HFFc6 (cell line): ENCODE measurements at regions not wholly inside any gene's neighbourhood (a gene's known extent, or its start where the extent isn't known, plus 50 kb on each side); places are given as distances from the start of the nearest gene placed in this dataset.

ENCODE experiments used
- DNase-seq: peaks from one replicate; pipeline ENCODE4 v3.0.0-alpha.2; 2018
- H3K27ac Mint-ChIP-seq: 2 replicates; pipeline ENCODE4 v1.8.0; 2020; ENCODE audit warnings: mild to moderate bottlenecking, mixed read lengths
- H3K27me3 Mint-ChIP-seq: 2 replicates; pipeline ENCODE4 v1.8.0; 2021; ENCODE audit warnings: mild to moderate bottlenecking, moderate library complexity, mixed read lengths; ENCODE audit not compliant: insufficient read depth
- H3K36me3 Mint-ChIP-seq: 2 replicates; pipeline ENCODE4 v1.8.0; 2021; ENCODE audit warnings: low read depth, mixed read lengths
- H3K4me1 Mint-ChIP-seq: 2 replicates; pipeline ENCODE4 v1.8.0; 2020; ENCODE audit warnings: low read depth, mixed read lengths
- H3K4me3 Mint-ChIP-seq: 2 replicates; pipeline ENCODE4 v1.8.0; 2020; ENCODE audit warnings: mild to moderate bottlenecking, moderate library complexity, mixed read lengths
- H3K9me3 Mint-ChIP-seq: 2 replicates; pipeline ENCODE4 v1.8.0; 2020; ENCODE audit warnings: mild to moderate bottlenecking, mixed read lengths
- CTCF ChIP-seq: fragments of 200-600 bp; sonication (generic); IDR thresholded peaks from 2 replicates; pipeline ENCODE4 v1.5.0; 2021; ENCODE audit warnings: antibody characterized with exemption, mild to moderate bottlenecking

DNA sequence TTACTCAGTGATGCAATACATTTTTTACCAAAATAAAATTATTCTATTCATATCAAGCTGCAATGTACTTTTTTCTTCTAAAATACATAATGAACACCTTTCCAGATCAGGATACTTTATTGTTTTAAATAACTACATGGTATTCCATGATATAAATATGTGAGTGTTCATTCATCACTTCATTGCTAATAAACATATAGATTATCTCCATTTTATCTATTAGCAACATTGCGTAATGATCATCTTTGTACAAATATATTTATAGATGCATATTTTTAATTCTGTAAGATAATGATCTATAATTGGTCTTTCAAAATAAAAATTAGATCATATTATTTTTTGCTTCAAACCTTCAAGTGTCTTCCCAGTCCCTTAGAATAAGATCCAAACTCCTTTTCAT is 156.1 kb upstream of the HHIP start:
- TF ChIP-seq CTCF = no peak
- H3K4me3 Mint-ChIP-seq = no peak overlapping the region
- H3K36me3 Mint-ChIP-seq = no peaks in the 10 kb centered on the region
- H3K9me3 Mint-ChIP-seq = no peaks in the 10 kb centered on the region; the same call in 1 of the 2 replicates
- no peak overlapping the region for H3K27ac Mint-ChIP-seq
- no peaks in the 10 kb centered on the region; the same call in 1 of the 2 replicates for H3K27me3 Mint-ChIP-seq
- no peaks in the 10 kb centered on the region for H3K4me1 Mint-ChIP-seq
- no peak for DNase-seq

- no peak overlapping the region for H3K4me3 Mint-ChIP-seq
- no peaks in the 10 kb centered on the region for H3K4me1 Mint-ChIP-seq
- no peak for TF ChIP-seq CTCF
- no peaks in the 10 kb centered on the region; the same call in 1 of the 2 replicates for H3K27me3 Mint-ChIP-seq
- no peak for DNase-seq
- no peak overlapping the region for H3K27ac Mint-ChIP-seq
- no peaks in the 10 kb centered on the region for H3K36me3 Mint-ChIP-seq
- no peaks in the 10 kb centered on the region for H3K9me3 Mint-ChIP-seq
Measured at GRCh38 chr4:144494280-144494679, 151.7 kb upstream of the HHIP start.

DNA sequence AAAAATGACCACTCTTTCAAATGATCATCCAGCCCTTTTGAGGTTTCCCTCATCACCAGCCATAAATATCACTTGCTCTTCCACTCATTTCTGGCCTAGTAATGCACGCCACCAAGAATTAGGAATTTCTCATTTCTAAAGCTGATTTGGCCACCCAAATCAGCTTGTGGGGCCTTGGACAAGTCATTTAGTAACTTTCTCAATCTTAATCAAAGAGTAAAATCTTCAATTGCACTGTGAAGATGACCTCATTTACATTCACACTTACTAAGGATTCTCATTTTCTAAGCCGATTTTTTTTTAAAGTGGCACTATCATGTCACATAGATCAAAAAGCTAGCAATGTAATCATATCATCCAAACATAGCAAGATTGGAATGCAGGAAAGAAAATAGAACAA is 150.0 kb upstream of the HHIP start:
- H3K36me3 Mint-ChIP-seq = no peaks in the 10 kb centered on the region
- H3K4me1 Mint-ChIP-seq = no peaks in the 10 kb centered on the region
- no peak overlapping the region for H3K27ac Mint-ChIP-seq

GRCh38 chr4:144499777-144500176 is 146.2 kb upstream of the HHIP start:
- Mint-ChIP-seq H3K36me3 (no peaks in the 10 kb centered on the region), H3K27me3 (no peaks in the 10 kb centered on the region), H3K4me3 (no peak overlapping the region), H3K9me3 (no peaks in the 10 kb centered on the region), H3K27ac (no peak overlapping the region), H3K4me1 (no peaks in the 10 kb centered on the region)
- DNase-seq = no peak
- TF ChIP-seq CTCF = no peak

More for the DNA sequence above, 150.0 kb upstream of the HHIP start:
- no peaks in the 10 kb centered on the region; the same call in 1 of the 2 replicates for H3K27me3 Mint-ChIP-seq
- DNase-seq = no peak
- no peaks in the 10 kb centered on the region for H3K9me3 Mint-ChIP-seq
- TF ChIP-seq CTCF = no peak
- H3K4me3 Mint-ChIP-seq = no peak overlapping the region

- H3K4me3 Mint-ChIP-seq = no peak overlapping the region
- no peaks in the 10 kb centered on the region for H3K36me3 Mint-ChIP-seq
- no peak overlapping the region for H3K27ac Mint-ChIP-seq
- H3K27me3 Mint-ChIP-seq = no peaks in the 10 kb centered on the region
- no peak for DNase-seq
- no peaks in the 10 kb centered on the region for H3K4me1 Mint-ChIP-seq
- no peak for TF ChIP-seq CTCF
- H3K9me3 Mint-ChIP-seq = no peaks in the 10 kb centered on the region
Measured at GRCh38 chr4:144501231-144501780, 144.7 kb upstream of the HHIP start.

DNA sequence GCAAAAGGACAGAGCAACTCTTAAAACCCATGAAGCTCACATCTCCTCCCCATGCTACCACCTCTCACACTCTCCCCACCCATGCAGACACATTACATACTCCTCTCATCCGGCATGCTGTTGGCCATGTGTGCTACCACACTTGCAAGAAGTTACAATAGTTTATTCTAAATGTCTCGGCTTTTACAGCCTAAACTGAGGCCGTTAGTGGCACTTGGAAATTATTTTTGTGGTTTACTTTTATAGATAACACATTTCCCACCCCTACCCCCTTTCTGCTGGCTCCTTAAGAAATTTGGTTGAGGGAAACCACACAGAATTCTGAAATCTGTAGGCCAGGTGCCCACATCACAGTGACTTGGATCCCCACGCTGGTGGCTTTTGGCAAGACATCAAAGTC is 141.1 kb upstream of the HHIP start:
- DNase-seq = no peak
- Mint-ChIP-seq H3K4me3 (no peak overlapping the region), H3K27ac (no peak overlapping the region), H3K36me3 (no peaks in the 10 kb centered on the region), H3K4me1 (no peaks in the 10 kb centered on the region), H3K9me3 (no peaks in the 10 kb centered on the region), H3K27me3 (no peaks in the 10 kb centered on the region)
- no peak for TF ChIP-seq CTCF
